ENCODE measurements at regions not wholly inside any gene's neighbourhood (a gene's known extent, or its start where the extent isn't known, plus 50 kb on each side); places are given as distances from the start of the nearest gene placed in this dataset.

DNA sequence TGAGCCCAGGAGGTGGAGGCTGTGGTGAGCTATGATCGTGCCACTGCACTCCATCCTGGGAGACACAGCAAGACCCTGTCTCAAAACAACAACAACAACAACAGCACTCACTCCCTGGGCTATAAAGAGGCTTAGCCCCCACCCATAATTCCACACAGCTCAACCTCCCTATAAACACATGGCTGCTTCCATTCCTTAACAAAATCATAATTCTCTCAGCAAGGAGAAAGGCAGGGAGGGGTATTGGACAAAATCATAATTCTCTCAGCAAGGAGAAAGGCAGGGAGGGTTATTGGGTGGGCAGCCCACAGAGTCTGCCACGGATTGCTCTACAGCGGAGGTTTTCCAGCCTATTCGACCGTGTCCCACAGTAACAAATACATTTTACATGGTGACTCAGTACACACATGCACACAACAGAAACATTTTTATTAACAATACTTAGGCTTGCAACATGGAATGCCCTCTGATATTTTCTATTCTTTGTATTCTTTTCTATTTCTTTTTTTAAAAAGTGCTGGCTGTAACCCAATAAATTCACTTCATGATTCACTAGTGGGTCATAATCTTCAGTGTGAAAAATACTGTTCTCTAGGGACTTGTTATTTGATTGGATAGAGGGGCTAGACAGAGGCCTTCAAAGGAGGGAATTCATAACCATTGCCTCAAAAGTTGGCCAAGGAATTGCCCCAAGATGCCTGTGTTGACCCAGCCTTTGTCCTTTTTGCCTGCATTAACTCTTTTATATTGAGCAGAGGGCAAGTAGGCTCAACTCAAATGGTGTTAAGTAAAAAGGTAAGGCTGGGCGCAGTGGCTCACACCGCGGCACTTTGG, 50.6 kb upstream of the ZMYND8 start:
- DNase-seq = no peak

DNA sequence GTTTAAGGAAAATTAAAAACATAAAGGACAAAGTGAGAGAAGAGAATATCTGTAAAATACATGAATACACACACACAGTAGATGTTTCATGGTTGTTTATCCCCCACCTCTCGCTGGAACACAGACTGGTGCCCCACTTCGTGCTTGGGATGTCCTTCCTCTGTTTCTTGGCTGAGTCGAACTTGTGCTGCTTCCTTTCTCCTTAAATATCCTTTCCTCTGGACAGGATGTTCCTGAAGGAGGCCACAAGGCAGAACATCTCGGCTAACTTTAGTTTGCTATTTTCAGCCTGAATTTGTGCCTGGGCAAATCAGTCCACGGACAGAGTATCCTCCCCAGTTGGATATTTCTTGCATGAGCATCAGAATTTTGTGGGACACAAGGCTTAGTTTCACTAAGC, 54.7 kb upstream of the ZMYND8 start:
- DNase-seq = no peak

DNA sequence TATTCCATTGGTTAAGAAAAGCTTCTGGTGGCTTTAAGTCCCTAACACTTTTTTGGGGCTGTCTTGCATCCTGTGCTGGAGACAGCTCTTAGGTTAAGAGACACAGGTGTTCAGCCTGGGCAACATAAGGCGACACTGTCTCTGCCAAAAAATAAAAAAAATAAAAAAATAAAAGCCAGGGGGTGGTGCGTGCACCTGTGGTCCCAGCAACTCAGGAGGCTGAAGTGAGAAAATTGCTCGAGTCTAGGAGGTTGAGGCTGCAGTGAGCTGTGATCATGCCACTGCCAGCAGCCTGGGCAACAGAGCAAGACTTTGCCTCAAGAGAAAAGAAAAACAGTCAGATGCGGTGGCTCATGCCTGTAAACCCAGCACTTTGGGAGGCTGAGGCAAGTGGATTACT, 55.6 kb upstream of the ZMYND8 start:
- DNase-seq = no peak

DNA sequence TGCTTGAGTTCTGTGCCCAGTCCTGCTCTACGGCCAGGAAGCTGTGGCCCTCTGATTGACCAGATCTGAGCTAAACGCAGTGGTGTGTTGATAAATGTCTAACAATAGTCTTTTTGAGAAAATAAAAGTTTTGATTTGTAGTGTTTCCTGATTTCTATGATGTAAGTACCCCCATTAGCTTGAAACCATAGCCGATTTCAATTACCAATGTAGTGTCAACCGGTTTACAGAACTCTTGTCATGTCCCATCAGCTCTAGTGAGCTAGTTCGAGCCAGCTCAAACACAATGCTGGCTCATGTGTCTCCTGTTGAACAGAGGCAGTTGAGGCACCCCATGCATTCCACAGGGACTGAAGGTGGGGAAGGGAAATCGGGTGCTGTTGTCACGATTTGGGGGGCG, 56.7 kb upstream of the ZMYND8 start:
- no peak for DNase-seq

DNA sequence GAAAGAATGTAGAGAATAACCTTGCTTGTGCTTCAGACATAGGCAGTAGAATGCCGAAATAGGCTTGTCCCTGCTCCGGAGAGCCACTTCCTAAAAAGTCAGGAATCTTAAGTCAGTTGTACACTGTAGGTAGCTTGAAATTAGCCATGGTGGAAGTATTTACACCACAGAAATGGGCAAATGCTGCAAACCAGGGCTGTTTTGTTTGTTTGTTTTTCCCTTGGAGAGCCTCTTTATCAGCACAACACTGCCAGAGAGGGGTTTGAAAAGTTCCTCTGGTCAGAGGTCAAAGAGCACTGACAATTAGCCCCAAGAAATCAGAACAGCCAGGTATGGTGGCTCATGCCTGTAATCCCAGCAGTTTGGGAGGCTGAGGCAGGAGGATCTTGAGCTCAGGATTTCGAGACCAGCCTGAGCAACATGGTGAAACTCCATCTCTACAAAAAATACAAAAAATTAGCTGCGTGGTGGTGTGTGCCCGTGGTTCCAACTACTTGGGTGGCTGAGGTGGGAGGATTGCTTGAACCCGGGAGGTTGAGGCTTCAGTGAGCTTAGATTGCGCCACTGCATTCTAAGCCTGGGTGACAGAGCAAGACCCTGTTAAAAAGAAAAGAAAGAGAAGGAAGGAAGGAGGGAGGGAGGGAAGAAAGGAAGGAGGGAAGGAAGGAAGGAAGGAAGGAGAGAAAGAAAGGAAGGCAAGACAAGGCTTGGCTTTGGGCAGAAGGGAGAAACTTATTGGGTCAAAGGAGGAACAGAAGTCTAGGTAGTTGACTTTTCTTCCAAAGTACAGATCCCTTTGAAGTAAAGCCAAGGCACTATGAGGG, 61.0 kb upstream of the ZMYND8 start:
- no peak for DNase-seq

DNA sequence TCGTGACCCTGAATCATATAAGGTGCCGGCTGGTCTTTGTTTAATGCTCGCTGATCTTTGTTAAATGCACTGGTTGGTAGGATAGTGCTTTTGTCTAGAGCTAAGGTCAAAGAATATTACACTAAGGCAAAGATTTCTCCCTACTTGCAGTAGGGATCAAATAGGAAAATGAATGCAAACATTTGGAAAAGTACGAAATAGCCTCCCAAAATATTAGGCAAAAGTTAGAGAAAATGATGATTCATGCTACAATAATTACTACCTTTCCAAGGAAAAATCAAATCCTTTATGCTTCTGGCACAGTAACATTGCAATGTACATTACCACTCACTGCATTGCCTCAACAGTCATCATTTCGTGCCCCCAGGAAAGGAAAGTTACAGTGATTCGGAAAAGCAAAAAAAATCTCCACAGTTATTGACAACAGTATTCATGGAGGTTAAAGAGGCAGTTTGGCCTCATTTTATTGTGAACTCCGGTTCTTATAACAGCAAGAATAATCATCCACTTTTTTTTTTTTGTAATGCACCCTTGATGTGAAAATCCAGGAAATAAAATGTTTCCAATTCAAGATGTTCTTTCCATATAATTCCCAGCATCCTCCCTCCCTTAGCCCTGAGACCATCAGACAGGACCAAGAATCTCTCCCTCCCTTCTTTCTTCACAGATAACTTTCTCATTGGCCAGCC, 61.7 kb upstream of the ZMYND8 start:
- no peak for DNase-seq

DNA sequence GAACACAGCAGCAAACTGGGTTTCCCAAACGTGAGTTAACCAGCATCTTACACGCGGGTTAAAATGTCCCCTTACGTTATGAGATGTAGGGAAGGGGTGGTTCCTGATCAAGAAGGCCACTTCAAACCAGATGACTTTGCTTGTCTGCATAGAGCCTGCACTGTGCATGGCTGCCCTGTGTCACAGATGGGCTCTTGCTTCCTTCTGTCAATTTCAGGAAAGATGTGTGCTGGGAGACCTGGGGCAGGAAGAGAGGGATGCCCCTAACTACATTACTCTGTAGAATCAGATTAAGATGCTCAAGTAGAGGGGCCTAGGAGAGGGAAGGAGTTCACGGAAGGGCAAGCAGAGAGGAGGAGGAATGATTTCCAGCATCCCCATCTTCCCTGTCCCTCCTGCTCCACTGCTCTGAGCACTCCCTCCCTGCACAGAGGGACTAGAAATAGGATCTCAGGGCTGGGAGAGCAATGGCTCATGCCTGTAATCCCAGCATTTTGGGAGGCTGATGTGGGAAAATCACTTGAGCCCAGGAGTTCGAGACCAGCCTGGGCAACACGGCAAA, 63.5 kb upstream of the ZMYND8 start:
- no peak for DNase-seq

DNA sequence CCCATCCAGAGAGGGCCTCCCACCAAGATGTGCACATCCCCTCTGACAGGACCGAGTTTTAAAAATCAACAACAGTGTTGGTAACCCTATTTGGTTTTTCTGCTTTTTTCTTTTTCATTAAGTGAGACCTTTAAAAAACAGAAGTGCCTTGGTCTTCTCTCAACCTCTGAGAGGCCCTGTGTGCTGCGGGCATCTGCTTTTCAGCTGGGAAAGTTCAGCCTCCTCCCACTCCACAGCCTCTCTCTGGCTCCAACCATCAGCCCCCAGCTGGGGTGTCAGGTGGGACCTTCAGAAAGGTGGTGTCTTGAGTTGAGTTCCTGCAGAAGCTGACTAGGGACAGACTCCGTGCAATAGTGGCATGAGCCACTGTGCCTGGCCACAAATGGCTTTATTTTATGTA, 64.6 kb upstream of the ZMYND8 start:
- no peak for DNase-seq

DNA sequence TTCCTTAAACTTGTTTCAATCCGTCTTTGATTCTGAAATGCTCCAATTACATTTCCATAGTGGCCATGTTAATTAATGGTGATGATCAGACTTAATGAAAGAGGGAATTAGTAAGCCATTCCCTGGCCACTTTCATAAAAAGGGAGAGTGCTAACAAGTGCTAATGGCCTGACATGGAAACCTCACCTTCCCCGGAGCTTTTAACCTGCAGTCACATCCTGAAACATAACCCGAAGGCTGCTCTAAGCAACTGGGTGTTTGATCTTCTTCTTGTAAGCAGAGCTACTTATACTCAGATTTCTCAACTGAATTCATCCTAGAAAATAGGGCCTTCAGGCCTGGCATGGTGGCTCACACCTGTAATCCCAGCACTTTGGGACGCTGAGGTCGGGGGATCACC, 67.1 kb upstream of the ZMYND8 start:
- no peak for DNase-seq

DNA sequence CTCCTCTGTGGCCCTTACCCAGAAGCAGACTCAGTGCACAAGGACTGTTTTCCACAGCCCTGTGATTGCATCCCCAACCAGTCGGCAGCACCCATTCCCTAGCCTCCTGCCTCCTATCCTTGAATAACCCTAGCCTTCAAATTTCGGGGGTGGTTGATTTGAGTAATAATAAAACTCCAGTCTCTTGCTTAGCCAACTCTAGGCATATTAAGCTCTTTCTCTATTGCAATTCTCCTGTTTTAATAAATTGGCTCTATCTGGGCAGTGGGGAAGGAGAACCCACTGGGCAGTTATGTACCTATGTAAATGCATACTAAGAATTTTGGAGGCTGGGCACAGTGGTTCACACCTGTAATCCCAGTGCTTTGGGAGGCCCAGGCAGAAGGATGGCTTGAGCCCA, 70.6 kb upstream of the ZMYND8 start:
- no peak for DNase-seq

DNA sequence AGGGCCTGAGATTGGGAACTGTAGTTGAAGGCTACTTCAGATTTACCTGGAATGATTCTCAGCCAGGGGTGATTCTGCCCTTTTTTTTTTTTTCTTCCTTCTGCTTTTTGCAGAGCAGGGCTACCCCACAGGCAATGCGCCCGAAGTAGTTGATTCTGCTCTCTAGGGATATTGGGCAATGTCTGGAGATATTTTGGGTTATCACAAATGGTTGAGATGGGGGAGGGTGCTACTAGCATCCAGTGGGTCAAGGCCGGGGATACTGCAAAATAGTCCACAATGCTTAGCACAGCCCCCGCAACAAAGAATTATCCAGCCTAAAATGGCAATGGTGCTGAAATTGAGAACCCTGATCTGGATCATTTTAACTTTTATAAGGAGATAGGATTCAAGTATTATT, 71.2 kb upstream of the ZMYND8 start:
- DNase-seq = no peak

DNA sequence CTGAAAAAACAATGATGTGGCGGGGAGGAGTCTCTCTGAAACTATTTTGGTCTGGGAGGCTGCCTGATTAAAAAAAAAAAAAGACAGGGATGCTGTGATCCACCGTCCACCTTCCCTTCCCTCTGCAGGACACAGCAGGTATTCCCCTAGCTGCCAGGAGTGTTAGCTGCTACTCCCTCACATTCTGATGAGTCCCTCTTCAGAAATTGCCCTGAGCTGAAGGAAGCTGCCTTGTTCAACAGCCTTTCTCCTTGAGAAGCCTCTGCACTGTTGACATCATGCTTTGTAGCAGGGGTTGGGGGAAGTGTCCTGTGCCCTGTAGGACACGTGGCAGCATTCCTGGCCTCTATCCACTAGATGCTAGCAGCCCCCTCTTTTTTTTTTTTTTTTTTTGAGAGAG, 71.7 kb upstream of the ZMYND8 start:
- peak; percentile 70 for DNase-seq

DNA sequence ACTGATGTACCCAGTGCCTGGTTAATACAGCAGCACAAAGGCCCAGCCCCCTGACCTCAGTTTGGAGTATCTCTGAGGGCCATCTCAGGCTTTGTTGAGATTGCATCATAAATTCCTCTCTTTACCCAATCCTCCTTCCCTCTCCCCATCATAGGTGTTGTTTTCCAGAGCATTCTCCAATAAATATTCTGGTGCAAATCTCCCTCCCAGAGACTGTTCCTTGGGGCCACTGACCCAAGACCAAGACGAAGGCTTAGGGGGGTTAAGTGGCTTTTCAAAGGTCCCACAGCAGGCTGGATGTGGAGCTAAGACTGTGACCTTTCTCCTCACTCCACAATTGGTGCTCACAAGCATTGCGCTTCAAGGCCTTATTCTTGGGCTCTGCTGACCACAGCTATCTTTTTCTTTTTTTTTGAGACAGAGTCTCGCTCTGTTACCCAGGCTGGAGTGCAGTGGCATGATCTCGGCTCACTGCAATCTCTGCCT, 72.4 kb upstream of the ZMYND8 start:
- peak; percentile 54 for DNase-seq

DNA sequence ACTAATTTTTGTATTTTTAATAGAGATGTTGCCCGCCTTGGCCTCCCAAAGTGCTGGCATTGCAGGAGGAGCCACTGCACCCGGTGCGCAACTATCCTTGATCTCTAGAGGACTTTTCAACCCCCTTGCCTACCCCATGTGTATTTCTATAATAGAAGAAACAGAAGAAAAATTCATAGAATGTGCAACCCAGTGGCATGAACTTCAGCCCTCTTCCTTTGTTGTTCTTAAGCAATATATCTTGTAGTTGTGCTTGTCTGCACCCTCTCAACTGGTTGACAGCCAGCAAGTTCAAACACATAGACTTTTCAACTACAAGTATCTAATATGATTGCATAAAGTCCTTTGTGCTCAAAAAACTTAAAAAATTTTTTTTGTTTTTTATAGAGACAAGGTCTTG, 72.3 kb upstream of the NCOA3 start:
- DNase-seq = no peak

DNA sequence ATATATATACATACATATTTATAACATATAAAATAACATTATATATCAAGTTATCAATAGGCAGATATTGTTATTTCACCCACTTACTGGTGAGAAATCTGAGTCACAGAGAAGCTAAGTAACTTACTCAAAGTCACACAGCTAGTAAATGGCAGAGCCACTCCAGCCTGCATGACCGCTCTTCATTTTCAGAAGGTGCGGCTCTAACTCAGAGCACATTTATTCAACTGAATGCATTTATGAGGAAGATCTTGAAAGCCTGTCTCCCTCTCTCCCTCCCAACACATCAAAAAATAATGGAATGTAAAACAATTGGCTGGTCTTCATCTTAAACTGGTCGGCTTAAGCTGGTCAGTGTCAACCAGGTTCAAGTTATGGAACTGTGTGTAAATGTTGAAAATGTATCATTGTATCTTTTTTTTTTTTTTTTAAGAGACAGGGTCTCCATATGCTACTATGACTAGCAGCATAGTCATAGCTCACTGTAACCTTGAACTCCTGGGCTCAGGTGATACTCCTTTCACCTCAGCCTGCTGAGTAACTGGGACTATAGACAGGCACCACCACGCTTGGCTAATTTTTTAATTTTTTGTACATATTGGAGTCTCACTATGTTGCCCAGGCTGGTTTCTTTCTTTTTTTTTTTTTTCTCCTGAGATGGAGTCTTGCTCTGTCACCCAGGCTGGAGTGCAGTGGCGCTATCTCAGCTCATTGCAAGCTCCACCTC, 70.7 kb upstream of the NCOA3 start:
- no peak for DNase-seq

DNA sequence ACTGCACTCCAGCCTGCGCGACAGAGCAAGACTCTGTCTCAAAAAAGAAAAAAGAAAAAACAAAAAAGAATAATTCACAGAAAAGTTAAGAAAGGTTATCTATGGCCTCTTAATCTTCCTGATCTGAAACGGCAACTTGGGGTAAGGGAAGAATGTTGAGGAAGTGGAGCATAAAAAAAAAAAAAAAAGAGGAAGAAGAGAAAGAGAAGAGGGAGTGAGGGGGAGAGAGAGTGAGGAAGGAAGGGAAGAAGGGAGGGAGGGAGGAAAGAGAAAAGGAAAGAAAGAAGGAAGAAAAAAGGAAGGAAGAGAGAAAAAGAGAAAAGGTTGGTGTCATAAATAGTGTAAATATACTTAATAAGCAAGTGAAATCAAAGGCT, 68.9 kb upstream of the NCOA3 start:
- DNase-seq = no peak

DNA sequence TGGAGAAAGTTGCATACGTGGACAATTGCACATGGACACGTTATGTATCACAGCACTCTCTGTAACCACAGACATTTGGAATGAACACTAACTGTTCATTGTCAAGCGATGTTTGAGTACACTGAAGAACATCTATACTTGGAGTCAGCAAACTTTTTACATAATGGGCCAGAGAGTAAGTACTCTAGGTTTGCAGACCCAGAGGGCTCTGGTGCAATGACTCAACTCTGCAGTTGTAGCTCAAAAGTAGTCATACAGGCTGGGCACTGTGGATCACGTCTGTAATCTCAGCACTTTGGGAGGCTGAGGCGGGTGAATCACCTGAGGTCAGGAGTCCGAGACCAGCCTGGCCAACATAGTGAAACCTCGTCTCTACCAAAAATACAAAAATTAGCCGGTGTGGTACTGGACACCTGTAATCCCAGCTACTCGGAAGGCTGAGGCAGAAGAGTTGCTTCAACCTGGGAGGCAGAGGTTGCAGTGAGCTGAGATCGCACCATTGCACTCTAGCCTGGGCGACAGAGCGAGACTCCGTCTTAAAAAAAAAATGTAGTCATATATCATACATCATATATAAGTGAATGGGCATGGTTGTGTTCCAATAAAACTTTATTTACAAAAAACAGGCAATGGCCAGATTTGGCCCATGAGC, 67.4 kb upstream of the NCOA3 start:
- DNase-seq = peak; percentile 92

DNA sequence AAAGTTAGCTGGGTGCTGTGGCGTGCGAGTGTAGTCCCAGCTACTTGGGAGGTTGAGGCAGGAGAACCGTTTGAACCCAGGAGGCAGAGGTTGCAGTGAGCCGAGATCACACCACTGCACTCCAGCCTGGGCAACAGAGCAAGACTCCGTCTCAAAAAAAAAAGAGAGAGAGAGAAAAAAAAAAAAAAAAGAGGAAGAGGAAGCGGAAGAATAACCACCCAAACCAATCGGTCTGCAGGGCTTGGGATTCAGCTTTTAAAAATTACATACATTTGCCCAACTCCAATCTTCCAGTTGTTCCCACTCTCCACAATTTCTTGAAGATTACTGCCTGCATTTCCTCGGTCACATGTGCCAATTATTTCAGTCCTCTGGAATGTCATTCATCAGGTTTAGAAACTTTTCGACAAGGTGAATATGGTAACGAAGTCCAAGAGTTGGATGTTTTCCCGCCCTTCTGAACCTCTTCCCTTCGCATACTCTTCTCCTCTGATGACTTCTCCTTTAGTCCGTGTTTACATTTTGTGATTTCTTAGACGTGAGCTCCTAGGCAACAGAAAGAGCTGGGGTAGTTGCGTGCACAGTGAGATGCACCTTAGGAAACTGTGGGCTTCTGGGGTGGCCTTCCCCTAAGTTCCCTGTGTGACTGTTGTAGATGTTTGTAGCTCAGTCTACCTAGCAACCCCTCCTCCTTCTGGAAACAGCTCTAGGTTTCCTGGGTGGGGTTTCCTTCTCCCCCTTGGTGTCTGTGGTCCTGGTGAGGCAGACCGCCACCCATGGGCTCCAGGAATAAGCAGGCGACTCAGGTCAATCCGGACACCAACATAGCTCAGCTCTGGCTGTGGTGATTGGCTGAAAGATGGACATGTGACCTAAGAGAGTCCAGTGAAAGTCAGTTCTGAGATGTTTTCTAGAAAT, 63.0 kb upstream of the NCOA3 start:
- peak; percentile 55 for DNase-seq

DNA sequence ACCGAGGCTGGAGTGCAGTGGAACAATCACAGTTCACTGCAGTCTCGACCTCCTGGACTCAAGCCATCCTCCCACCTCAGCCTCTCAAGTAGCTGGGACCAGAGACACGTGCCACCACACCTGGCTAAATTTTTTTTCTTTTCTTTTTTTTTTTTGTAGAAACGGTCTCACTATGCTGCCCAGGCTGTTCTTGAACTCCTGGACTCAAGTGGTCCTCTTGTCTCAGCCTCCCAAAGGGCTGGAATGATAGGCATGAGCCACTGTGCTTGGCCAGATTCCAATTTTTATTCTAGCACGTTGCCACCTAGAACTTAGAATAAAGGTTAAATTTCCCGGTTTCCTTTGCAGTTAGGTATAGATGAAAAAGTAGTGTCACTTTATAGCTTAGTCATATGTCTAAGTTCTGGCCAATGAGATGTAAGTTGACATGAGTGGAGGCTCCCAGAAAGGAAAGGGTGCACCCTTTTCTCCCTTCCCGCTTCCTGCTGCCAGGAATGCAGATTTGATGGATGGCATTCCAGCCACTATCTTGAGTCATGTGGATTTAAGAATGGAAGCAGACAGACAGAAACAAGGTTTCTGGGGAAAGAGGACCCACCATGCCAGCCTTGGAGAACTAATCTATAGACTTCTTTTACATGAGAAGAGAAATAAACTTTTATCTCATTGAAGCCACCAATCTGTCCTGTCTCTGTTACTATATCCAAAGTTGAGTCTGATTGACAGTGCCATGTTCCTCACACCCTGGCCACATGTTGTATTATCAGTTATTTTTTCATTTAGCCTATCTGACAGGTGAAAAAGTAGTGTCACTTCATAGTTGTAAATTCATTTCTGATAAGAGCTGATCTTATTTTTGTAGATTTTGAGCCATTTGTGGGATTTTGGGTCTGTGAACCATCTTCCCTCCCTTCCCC, 60.6 kb upstream of the NCOA3 start:
- DNase-seq = peak; percentile 83

DNA sequence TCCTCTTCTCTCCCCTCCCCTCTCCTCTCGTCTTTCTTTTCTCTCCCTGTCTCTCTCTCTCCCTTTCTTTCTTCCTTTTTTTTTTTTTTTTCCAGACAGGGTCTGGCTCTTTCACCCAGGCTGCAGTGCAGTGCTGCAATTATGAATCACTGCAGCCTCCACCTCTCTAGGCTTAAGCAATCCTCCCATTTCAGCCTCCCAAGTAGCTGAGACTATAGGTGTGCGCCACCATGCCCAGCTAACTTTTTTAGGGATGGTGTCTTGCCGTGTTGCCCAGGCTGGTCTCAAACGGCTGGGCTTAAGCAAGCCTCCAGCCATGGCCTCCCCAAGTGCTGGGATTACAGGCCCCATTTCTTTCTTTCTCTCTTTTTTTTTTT, 59.9 kb upstream of the NCOA3 start:
- DNase-seq = no peak
